Peyer's patch (tissue), 4 donors: ENCODE measurements at regions not wholly inside any gene's neighbourhood (a gene's known extent, or its start where the extent isn't known, plus 50 kb on each side); places are given as distances from the start of the nearest gene placed in this dataset.

Experiments used
- CTCF ChIP-seq, 6 experiments: fragments of 450-650 bp in 4 of 6; fragments of 200-600 bp in 2 of 6; sonication (generic) in 1 of 6; IDR thresholded peaks; one replicate each; pipeline ENCODE4 v1.5.1; 2017 to 2019; ENCODE audit warnings: antibody characterized with exemption in 6 of 6, mild to moderate bottlenecking in 3 of 6, moderate library complexity in 1 of 6
- POLR2A ChIP-seq, 2 donors: fragments of 450-650 bp; IDR thresholded peaks; one replicate each; pipeline ENCODE4 v1.5.1; 2017; ENCODE audit warnings: antibody characterized with exemption in 2 of 2, mild to moderate bottlenecking in 2 of 2, moderate library complexity in 2 of 2

- no peak for TF ChIP-seq CTCF (IDR thresholded peaks at IDR 0.05)
- TF ChIP-seq POLR2A (IDR thresholded peaks at IDR 0.05) = no peak
Measured at GRCh38 chr18:34529358-34530335, 180.5 kb upstream of the DTNA start.
